Tibial artery (tissue), 4 donors: ENCODE measurements at regions not wholly inside any gene's neighbourhood (a gene's known extent, or its start where the extent isn't known, plus 50 kb on each side); places are given as distances from the start of the nearest gene placed in this dataset.

Source experiments
- DNase-seq, 2 donors: peaks; one replicate each; pipeline ENCODE4 v3.0.0-alpha.2; 2019
- H3K27ac ChIP-seq, 2 donors: fragments of 200-600 bp; sonication (generic) in 1 of 2; 1 replicate in 1 of 2; 2 replicates in 1 of 2; pipeline ENCODE4 v1.5.1; 2018 to 2019; ENCODE audit warnings: mild to moderate bottlenecking in 1 of 2
- H3K27me3 ChIP-seq, 2 donors: fragments of 200-600 bp; sonication (generic) in 1 of 2; one replicate each; pipeline versions ENCODE4 v1.5.1 to v1.6.0; 2016 to 2019
- H3K36me3 ChIP-seq, 3 donors: fragments of 200-600 bp; sonication (generic) in 2 of 3; one replicate each; pipeline ENCODE4 v1.5.1; 2016 to 2019; ENCODE audit warnings: mild to moderate bottlenecking in 2 of 3
- H3K4me1 ChIP-seq, 4 donors: fragments of 200-600 bp; sonication (generic) in 2 of 4; 1 replicate in 3 of 4; 2 replicates in 1 of 4; pipeline ENCODE4 v1.5.1; 2016 to 2019
- H3K4me3 ChIP-seq, 2 donors: fragments of 200-600 bp; sonication (generic) in 1 of 2; 1 replicate in 1 of 2; 2 replicates in 1 of 2; pipeline ENCODE4 v1.5.1; 2018 to 2019; ENCODE audit warnings: mild to moderate bottlenecking in 2 of 2
- H3K9me3 ChIP-seq, 3 donors: fragments of 200-600 bp; sonication (generic) in 1 of 3; one replicate each; pipeline ENCODE4 v1.5.1; 2016 to 2019
- intact Hi-C: fragments of 100-400 bp; cut with DNase I; formaldehyde crosslinking; loops from one replicate; pipeline ENCODE4 v1.15.0; 2023; ENCODE audit warnings: low total_unique reads
- TF ChIP-seq, protein P1 (sequence below), 2 experiments: fragments of 200-600 bp in 1 of 2; fragments of 450-650 bp in 1 of 2; IDR thresholded peaks; one replicate each; pipeline ENCODE4 v1.5.1; 2017 to 2019; ENCODE audit warnings: antibody characterized with exemption in 2 of 2, mild to moderate bottlenecking in 1 of 2, moderate library complexity in 1 of 2

DNA sequence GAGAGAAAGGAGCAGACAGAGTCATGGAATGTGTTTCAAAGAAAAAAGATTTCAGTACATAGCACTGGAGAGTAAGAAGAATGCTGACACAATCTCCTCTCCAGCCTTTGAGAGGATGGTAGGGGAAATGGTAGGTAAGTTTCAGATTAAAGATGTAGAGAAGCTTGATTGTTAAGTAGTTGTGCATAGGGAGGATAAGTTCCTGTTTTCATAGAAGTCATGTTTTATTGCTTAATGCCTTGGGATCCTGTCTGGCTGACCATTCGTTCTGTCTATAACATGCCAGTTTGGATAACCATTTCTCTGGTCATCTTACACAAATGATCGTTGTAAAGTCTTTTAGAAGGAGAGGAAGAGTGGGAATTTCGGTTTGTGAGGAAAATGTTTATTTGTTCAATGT lies 95.7 kb upstream of the IGSF10 start:
- H3K27me3 ChIP-seq: no peaks in the 10 kb centered on the region
- TF ChIP-seq, protein P1, sequence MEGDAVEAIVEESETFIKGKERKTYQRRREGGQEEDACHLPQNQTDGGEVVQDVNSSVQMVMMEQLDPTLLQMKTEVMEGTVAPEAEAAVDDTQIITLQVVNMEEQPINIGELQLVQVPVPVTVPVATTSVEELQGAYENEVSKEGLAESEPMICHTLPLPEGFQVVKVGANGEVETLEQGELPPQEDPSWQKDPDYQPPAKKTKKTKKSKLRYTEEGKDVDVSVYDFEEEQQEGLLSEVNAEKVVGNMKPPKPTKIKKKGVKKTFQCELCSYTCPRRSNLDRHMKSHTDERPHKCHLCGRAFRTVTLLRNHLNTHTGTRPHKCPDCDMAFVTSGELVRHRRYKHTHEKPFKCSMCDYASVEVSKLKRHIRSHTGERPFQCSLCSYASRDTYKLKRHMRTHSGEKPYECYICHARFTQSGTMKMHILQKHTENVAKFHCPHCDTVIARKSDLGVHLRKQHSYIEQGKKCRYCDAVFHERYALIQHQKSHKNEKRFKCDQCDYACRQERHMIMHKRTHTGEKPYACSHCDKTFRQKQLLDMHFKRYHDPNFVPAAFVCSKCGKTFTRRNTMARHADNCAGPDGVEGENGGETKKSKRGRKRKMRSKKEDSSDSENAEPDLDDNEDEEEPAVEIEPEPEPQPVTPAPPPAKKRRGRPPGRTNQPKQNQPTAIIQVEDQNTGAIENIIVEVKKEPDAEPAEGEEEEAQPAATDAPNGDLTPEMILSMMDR (IDR thresholded peaks at IDR 0.05): no peak
- intact Hi-C loops: no loop called here
- H3K9me3 ChIP-seq: no peaks in the 10 kb centered on the region
- peaks cover 0 to 16% (median 5%) of the 10 kb centered on the region in 4 donors for H3K4me1 ChIP-seq
- DNase-seq: no peak
- no peaks in the 10 kb centered on the region for H3K36me3 ChIP-seq
- no peak overlapping the region for H3K27ac ChIP-seq
- H3K4me3 ChIP-seq: no peak overlapping the region

DNA sequence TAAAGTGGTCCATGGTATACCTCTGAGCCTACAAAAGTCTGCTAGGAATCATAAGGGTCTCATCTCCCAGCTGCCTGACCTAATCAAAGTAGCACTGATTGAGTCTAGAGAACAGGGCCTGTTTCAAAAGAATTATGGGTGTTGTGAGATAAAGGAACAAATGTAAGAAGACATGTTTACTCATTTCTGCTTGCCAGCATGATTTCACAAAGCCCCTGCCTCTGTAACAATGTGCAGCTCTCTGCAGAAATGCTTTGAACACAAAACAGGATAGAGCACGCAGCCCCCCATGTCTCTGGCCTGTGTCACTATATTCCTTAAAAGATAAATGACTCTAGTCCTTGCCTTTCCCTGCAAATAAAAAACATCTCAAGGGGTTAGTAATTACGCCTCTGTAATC lies 94.7 kb upstream of the IGSF10 start:
- H3K27me3 ChIP-seq: no peaks in the 10 kb centered on the region
- H3K4me3 ChIP-seq: no peak overlapping the region
- H3K36me3 ChIP-seq: no peaks in the 10 kb centered on the region
- TF ChIP-seq, protein P1 (IDR thresholded peaks at IDR 0.05): no peak
- no peak for DNase-seq
- H3K4me1 ChIP-seq: peaks cover 0 to 16% (median 7%) of the 10 kb centered on the region in 4 donors
- no peaks in the 10 kb centered on the region for H3K9me3 ChIP-seq
- intact Hi-C loops: no loop called here
- H3K27ac ChIP-seq: no peak overlapping the region

DNA sequence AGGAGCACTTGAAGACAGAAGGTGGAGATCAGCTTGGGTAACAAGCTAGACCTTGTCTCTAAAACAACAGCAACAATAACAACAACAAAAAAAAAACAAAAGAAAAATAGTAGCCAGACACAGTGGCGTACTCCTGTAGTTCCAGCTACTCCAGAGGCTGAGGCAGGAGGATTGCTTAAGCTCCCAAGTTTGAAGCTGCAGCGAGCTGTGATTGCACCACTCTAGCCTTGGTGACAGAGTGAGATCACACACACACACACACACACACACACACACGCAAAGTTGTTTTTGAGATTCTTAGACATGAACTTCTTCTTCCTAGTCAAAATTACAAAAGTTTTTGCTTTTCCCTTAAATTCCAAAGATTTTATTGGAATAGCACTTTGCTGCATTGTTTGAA lies 93.0 kb upstream of the IGSF10 start:
- Histone ChIP-seq H3K36me3 (no peaks in the 10 kb centered on the region), H3K9me3 (no peaks in the 10 kb centered on the region), H3K27me3 (no peaks in the 10 kb centered on the region), H3K4me1 (peaks cover 0 to 15% (median 7%) of the 10 kb centered on the region in 4 donors), H3K27ac (no peak overlapping the region), H3K4me3 (no peak overlapping the region)
- intact Hi-C loops: no loop called here
- TF ChIP-seq, protein P1 (IDR thresholded peaks at IDR 0.05): no peak
- peak; percentile 55 to 72 for DNase-seq

DNA sequence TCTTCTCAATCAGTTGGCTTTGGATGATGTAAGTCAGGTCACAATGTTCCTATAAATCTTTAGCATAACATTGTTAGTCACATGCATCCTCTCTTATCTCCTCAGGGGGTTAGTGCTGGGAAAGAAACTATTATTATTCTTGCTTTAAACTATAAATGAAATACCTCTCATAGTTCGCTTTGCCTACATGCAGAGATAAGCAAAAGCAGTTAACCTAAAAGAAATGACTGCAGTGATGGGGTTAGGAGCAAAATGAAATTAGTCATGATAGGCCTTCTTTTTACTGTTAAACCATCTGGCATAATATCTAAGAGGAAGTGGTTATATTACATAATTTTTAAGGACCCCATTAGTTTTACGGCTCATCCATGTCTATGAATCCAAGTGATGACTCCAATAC lies 91.7 kb upstream of the IGSF10 start:
- Histone ChIP-seq H3K4me1 (peaks cover 0 to 14% (median 5%) of the 10 kb centered on the region in 4 donors), H3K36me3 (no peaks in the 10 kb centered on the region), H3K27me3 (no peaks in the 10 kb centered on the region), H3K4me3 (no peak overlapping the region), H3K27ac (no peak overlapping the region), H3K9me3 (no peaks in the 10 kb centered on the region)
- no peak for DNase-seq
- TF ChIP-seq, protein P1 (IDR thresholded peaks at IDR 0.05): no peak
- intact Hi-C loops: no loop called here

DNA sequence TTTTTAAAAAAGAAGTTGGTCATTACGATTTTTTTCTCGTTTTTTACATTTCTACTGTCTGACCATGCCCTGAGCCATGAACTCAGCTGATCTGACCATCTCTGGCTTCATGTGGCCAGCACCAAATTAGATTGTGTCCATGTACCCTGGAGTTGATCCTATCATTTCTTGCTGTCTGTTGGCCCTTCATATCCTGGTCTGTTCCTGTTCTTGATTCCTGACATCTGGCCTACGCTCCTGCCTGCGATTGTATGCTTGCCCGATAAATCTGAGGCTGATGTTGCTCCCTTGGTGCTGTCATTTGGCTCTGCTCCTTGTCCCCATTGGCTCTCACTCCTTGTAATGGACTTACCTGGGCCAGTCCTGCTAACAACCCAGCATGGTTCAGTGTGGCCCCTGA lies 89.8 kb upstream of the IGSF10 start:
- Histone ChIP-seq H3K36me3 (no peaks in the 10 kb centered on the region), H3K27me3 (no peaks in the 10 kb centered on the region), H3K9me3 (no peaks in the 10 kb centered on the region), H3K4me1 (peaks cover 0 to 14% (median 5%) of the 10 kb centered on the region in 4 donors), H3K4me3 (no peak overlapping the region), H3K27ac (no peak overlapping the region)
- intact Hi-C loops: no loop called here
- TF ChIP-seq, protein P1 (IDR thresholded peaks at IDR 0.05): no peak
- no peak for DNase-seq

DNA sequence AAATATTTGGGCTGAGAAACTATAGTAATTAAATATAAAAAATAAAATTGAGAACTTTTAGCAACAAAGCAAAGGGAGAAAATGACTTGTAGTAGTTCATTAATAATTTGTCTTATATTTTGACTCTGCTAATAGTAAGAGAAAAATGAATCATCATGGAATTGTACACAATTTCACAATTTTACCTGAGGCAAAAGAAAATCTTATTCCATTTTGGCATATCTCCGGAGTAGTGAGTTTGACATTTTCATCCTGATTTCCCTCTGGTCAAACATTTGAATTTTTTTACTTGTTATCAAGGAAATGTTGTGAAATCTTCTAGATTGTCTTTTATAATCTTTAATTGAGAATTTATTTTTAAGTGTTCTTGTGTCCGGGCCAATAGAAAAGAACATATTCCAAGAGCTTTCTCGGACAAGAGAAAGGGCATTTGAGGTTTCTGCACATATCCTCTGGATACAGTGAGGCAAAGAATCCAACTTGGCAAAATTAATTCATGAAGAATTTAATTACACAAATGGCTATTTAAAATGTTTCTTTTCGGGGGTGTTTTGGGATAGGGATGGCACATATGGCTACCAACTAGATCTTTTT lies 89.3 kb upstream of the IGSF10 start:
- TF ChIP-seq, protein P1 (IDR thresholded peaks at IDR 0.05): no peak
- intact Hi-C loops: no loop called here
- Histone ChIP-seq H3K9me3 (no peaks in the 10 kb centered on the region), H3K4me3 (no peak overlapping the region), H3K27me3 (no peaks in the 10 kb centered on the region), H3K4me1 (peaks cover 0 to 20% (median 5%) of the 10 kb centered on the region in 4 donors), H3K27ac (no peak overlapping the region), H3K36me3 (no peaks in the 10 kb centered on the region)
- no peak for DNase-seq
